ENCODE measurements at regions not wholly inside any gene's neighbourhood (a gene's known extent, or its start where the extent isn't known, plus 50 kb on each side); places are given as distances from the start of the nearest gene placed in this dataset.

- peaks cover 2% of the 10 kb centered on the region for H3K4me1 Mint-ChIP-seq (ENCODE audit: low read depth)
- H3K27ac Mint-ChIP-seq = no peak overlapping the region
- no peaks in the 10 kb centered on the region for H3K9me3 Mint-ChIP-seq (ENCODE audit: low read depth)
- H3K27me3 Mint-ChIP-seq = peaks cover 1% of the 10 kb centered on the region
- no peak overlapping the region for H3K4me3 Mint-ChIP-seq
- no peaks in the 10 kb centered on the region for H3K36me3 Mint-ChIP-seq
Observed at GRCh38 chr14:34023824-34024767, 73.2 kb upstream of the EGLN3 start.

- Mint-ChIP-seq H3K4me1 (ENCODE audit: low read depth) (peaks cover 13% of the 10 kb centered on the region), H3K27me3 (peaks cover 1% of the 10 kb centered on the region), H3K36me3 (no peaks in the 10 kb centered on the region), H3K27ac (no peak overlapping the region), H3K9me3 (ENCODE audit: low read depth) (no peaks in the 10 kb centered on the region), H3K4me3 (no peak overlapping the region)
Observed at GRCh38 chr14:34021096-34021495, 70.2 kb upstream of the EGLN3 start.

- H3K27ac Mint-ChIP-seq = no peak overlapping the region
Observed at GRCh38 chr14:34020014-34020413, 69.1 kb upstream of the EGLN3 start.

GRCh38 chr14:34018564-34019244 is 67.8 kb upstream of the EGLN3 start:
- H3K4me1 Mint-ChIP-seq (ENCODE audit: low read depth) = peaks cover 20% of the 10 kb centered on the region
- H3K27ac Mint-ChIP-seq = peak overlapping the region; percentile 92
- peak overlapping the region; percentile 86 for H3K4me3 Mint-ChIP-seq
- H3K9me3 Mint-ChIP-seq (ENCODE audit: low read depth) = no peaks in the 10 kb centered on the region
- H3K27me3 Mint-ChIP-seq = peaks cover 1% of the 10 kb centered on the region
- H3K36me3 Mint-ChIP-seq = no peaks in the 10 kb centered on the region

More at GRCh38 chr14:34020014-34020413, 69.1 kb upstream of the EGLN3 start:
- Mint-ChIP-seq H3K9me3 (ENCODE audit: low read depth) (no peaks in the 10 kb centered on the region), H3K4me3 (no peak overlapping the region), H3K4me1 (ENCODE audit: low read depth) (peaks cover 13% of the 10 kb centered on the region), H3K36me3 (no peaks in the 10 kb centered on the region), H3K27me3 (peaks cover 1% of the 10 kb centered on the region)

- Mint-ChIP-seq H3K4me1 (ENCODE audit: low read depth) (peaks cover 25% of the 10 kb centered on the region), H3K9me3 (ENCODE audit: low read depth) (no peaks in the 10 kb centered on the region), H3K27ac (peak overlapping the region; percentile 92), H3K4me3 (peak overlapping the region; percentile 86), H3K36me3 (no peaks in the 10 kb centered on the region), H3K27me3 (peaks cover 1% of the 10 kb centered on the region)
Observed at GRCh38 chr14:34018125-34018524, 67.3 kb upstream of the EGLN3 start.

GRCh38 chr14:34015383-34015782 is 64.5 kb upstream of the EGLN3 start:
- no peaks in the 10 kb centered on the region for H3K27me3 Mint-ChIP-seq
- H3K4me3 Mint-ChIP-seq = no peak overlapping the region
- no peaks in the 10 kb centered on the region for H3K9me3 Mint-ChIP-seq (ENCODE audit: low read depth)
- H3K36me3 Mint-ChIP-seq = no peaks in the 10 kb centered on the region
- no peak overlapping the region for H3K27ac Mint-ChIP-seq
- peaks cover 35% of the 10 kb centered on the region for H3K4me1 Mint-ChIP-seq (ENCODE audit: low read depth)

GRCh38 chr14:34014936-34015335 is 64.1 kb upstream of the EGLN3 start:
- H3K9me3 Mint-ChIP-seq (ENCODE audit: low read depth) = no peaks in the 10 kb centered on the region
- no peak overlapping the region for H3K27ac Mint-ChIP-seq
- H3K27me3 Mint-ChIP-seq = no peaks in the 10 kb centered on the region
- no peaks in the 10 kb centered on the region for H3K36me3 Mint-ChIP-seq
- H3K4me1 Mint-ChIP-seq (ENCODE audit: low read depth) = peaks cover 35% of the 10 kb centered on the region
- H3K4me3 Mint-ChIP-seq = no peak overlapping the region

- Mint-ChIP-seq H3K36me3 (no peaks in the 10 kb centered on the region), H3K4me3 (no peak overlapping the region), H3K4me1 (ENCODE audit: low read depth) (peaks cover 30% of the 10 kb centered on the region), H3K9me3 (ENCODE audit: low read depth) (no peaks in the 10 kb centered on the region), H3K27ac (no peak overlapping the region), H3K27me3 (no peaks in the 10 kb centered on the region)
Observed at GRCh38 chr14:34013721-34014060, 62.8 kb upstream of the EGLN3 start.

- no peaks in the 10 kb centered on the region for H3K9me3 Mint-ChIP-seq (ENCODE audit: low read depth)
- H3K4me3 Mint-ChIP-seq = peak overlapping the region; percentile 4
- no peaks in the 10 kb centered on the region for H3K36me3 Mint-ChIP-seq
- H3K27me3 Mint-ChIP-seq = no peaks in the 10 kb centered on the region
- peaks cover 30% of the 10 kb centered on the region for H3K4me1 Mint-ChIP-seq (ENCODE audit: low read depth)
- no peak overlapping the region for H3K27ac Mint-ChIP-seq
Observed at GRCh38 chr14:34012978-34013720, 62.3 kb upstream of the EGLN3 start.

GRCh38 chr14:34012369-34012768 is 61.5 kb upstream of the EGLN3 start:
- Mint-ChIP-seq H3K4me1 (ENCODE audit: low read depth) (peaks cover 29% of the 10 kb centered on the region), H3K27ac (no peak overlapping the region), H3K9me3 (ENCODE audit: low read depth) (no peaks in the 10 kb centered on the region), H3K36me3 (no peaks in the 10 kb centered on the region), H3K4me3 (no peak overlapping the region), H3K27me3 (no peaks in the 10 kb centered on the region)

GRCh38 chr14:34009956-34010355 is 59.1 kb upstream of the EGLN3 start:
- Mint-ChIP-seq H3K36me3 (no peaks in the 10 kb centered on the region), H3K9me3 (ENCODE audit: low read depth) (no peaks in the 10 kb centered on the region), H3K4me3 (no peak overlapping the region), H3K4me1 (ENCODE audit: low read depth) (peaks cover 22% of the 10 kb centered on the region), H3K27me3 (no peaks in the 10 kb centered on the region), H3K27ac (no peak overlapping the region)

GRCh38 chr14:34007902-34008301 is 57.0 kb upstream of the EGLN3 start:
- no peaks in the 10 kb centered on the region for H3K36me3 Mint-ChIP-seq
- no peaks in the 10 kb centered on the region for H3K9me3 Mint-ChIP-seq (ENCODE audit: low read depth)
- no peak overlapping the region for H3K27ac Mint-ChIP-seq
- no peak overlapping the region for H3K4me3 Mint-ChIP-seq
- peaks cover 7% of the 10 kb centered on the region for H3K4me1 Mint-ChIP-seq (ENCODE audit: low read depth)
- no peaks in the 10 kb centered on the region for H3K27me3 Mint-ChIP-seq

GRCh38 chr14:34005901-34006300 is 55.0 kb upstream of the EGLN3 start:
- H3K27me3 Mint-ChIP-seq = no peaks in the 10 kb centered on the region
- H3K36me3 Mint-ChIP-seq = no peaks in the 10 kb centered on the region
- no peak overlapping the region for H3K4me3 Mint-ChIP-seq
- no peak overlapping the region for H3K27ac Mint-ChIP-seq
- H3K4me1 Mint-ChIP-seq (ENCODE audit: low read depth) = no peaks in the 10 kb centered on the region
- H3K9me3 Mint-ChIP-seq (ENCODE audit: low read depth) = no peaks in the 10 kb centered on the region

- H3K9me3 Mint-ChIP-seq (ENCODE audit: low read depth) = no peaks in the 10 kb centered on the region
- no peak overlapping the region for H3K27ac Mint-ChIP-seq
- H3K36me3 Mint-ChIP-seq = no peaks in the 10 kb centered on the region
- no peak overlapping the region for H3K4me3 Mint-ChIP-seq
- H3K27me3 Mint-ChIP-seq = no peaks in the 10 kb centered on the region
- no peaks in the 10 kb centered on the region for H3K4me1 Mint-ChIP-seq (ENCODE audit: low read depth)
Observed at GRCh38 chr14:34004881-34005280, 54.0 kb upstream of the EGLN3 start.

GRCh38 chr14:34003691-34004090 is 52.8 kb upstream of the EGLN3 start:
- no peaks in the 10 kb centered on the region for H3K9me3 Mint-ChIP-seq (ENCODE audit: low read depth)
- H3K27ac Mint-ChIP-seq = no peak overlapping the region
- no peaks in the 10 kb centered on the region for H3K4me1 Mint-ChIP-seq (ENCODE audit: low read depth)
- no peaks in the 10 kb centered on the region for H3K36me3 Mint-ChIP-seq
- no peak overlapping the region for H3K4me3 Mint-ChIP-seq
- no peaks in the 10 kb centered on the region for H3K27me3 Mint-ChIP-seq
